ENCODE measurements at regions not wholly inside any gene's neighbourhood (a gene's known extent, or its start where the extent isn't known, plus 50 kb on each side); places are given as distances from the start of the nearest gene placed in this dataset.
A peak's percentile ranks its signal among the peaks of the same experiment; 100 is the strongest.

DNA sequence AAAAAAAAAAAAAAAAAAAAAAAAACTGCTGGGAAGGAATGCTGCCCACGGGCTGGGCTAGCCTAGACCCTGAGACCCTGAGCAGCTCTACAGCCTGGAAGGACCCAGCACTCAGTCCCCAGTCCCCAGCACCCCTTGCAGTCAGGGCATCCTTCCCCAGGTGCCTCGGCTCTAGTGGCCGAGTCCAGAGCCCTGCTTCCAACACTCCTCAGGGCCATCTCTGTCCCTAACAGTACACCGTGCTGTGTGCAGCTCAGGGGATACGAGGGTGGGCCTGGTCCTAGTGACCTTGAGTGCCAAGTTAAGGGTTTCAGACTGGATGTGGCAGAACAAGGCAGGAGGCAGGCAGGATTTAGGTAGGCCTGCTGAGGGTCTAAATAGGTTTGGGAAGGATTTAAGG lies 50.2 kb upstream of the LRP8 start:
- DNase-seq (ENCODE audit: low spot score): no peak

DNA sequence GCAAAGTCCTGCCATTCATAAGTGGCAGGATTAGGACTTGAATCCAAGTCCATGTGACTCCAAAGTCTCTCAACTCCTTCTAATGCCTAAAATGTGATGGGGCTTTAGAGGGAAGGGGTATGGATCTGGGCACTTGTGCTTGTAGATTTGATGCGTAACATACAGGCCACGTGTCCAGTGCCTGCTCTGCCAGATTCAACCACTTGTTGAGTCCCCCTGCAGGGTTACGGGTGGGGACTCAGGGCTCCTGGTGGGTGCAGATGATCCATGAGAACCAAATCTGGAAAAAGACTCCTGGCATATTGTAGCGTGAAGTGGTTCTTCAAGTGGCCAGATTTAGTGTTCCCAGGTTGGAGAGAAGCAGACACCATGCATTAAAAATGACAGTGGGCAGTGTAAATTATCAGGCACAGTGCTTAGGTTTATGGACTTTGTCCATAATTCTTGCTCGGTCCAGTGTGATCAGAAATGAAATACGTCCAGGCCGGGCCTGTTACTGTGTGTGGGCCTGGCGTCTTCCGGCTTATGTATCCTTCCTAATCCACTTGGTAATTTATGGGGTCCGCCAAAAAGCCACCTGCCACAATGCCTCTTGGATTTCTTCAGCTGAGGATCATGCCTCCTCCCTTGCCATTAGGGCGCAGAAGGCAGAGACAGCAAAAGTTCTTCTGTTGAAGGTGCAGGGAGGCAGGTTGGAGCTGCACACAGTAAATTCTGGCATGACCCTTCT lies 51.2 kb upstream of the LRP8 start:
- DNase-seq (ENCODE audit: low spot score): no peak

DNA sequence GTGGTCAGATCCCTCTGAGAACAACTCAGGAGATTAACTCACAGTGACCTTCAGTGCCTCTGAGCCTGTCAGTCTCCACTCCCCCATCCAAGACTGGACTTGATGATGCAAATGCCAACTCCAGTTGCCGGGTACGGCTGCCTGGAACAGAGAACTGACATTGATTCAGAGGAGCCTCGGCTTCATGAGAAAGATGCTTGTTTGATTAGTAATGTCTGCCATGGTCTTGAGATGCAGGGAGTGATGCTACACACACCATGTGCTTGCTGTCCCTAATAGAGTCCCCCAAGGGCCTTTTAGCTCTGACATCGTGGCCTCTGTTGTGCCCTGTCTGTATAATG lies 51.8 kb upstream of the LRP8 start:
- no peak for DNase-seq (ENCODE audit: low spot score)

DNA sequence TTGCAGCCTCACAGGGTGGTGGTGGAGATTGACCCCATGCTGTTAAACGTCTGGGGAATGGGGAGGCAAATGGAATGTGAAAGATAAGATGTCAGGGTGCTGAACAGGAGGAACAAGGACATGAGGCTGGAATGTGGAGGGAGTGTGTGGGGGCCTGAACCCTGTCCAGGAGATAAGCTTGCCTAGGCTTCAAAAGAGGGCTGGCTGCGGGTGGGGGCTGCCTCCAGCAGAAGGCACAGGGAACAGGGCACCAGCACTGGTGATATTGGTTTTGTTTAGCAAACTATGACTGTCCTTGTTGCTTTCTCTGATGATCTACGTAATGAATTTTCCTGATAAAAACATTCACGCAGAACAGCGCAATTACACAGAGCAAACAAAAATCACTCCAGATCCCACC lies 52.4 kb upstream of the LRP8 start:
- DNase-seq (ENCODE audit: low spot score): no peak

DNA sequence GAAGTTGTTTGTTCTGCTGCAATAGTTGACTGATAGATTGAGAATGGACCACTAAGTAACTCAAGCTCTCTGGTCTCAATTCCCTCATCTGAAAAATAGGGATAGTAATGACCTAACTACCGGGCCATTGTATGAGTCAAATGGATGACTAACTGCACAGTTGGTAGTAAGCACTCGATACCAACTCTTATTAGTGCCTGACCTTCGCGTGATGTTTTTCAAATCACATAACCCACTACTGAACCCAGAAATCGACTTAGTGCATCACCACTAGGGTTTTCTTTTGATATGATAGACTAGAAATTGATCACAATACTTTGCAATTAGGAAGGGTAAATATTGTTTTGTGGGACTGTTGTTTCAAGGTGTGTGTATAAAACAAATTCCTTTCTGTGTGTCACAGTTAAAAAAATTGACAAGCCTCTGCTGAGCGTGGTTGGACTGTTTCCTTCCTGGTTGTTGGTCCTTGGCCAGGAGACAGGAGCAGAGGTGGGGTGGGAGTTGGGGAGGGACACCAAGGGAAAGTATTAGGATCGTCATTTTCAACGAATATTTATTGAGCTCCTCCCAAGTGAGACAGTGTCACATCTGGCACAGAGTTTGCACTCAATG lies 54.0 kb upstream of the LRP8 start:
- no peak for DNase-seq (ENCODE audit: low spot score)

DNA sequence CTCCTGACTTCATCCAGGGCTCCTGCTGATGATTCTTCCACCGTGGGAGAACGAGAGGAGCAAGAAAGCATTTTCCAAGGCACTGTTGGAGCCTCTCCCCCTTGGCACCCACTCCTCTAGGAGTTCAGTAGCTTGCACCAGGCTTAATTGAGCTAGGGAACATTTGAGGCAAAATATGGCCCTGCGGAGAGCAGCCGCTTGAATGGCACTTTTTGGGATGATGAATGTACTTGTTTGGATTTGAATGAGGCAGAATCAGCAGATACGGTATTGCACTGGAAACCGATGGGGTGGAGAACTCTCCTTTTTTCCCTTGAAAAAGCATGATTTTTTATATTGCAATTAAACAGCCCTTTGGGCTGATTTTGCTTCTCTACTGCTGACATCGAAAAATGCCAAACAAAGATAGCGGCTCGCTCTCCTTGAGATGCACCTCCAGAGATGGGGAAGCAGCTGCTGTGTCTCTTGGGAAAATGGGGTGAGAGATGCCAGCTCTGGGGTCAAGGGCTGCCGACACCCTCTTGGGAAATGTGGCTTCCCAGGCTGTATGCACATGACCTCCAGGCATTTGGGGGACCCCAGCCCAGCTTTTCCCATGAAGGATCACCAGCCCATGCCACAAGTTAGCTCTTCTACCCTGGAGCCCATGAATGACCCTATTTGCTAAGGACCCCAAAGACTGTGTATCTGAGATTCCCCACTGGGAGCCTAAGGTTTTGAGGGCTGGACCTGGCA lies 55.4 kb upstream of the LRP8 start:
- DNase-seq (ENCODE audit: low spot score): no peak

DNA sequence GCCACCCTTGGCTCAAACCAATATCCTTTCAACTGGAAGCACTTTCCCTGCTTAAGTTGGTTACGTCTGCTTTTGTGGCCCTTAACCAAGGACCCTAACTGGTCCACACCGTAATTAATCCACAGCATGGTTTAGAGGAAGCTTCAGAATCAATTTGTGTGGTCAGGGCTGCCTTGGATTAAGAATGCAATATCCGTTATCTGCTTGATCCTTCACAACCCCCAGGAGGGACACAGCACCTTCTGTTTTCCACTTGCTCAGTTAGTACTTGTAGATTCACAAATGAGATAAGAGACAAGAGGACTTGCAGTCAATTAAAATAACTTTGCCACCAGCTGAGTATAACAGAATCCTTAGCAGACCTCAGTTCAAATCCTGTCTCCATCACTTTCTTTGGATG lies 56.9 kb upstream of the LRP8 start:
- DNase-seq (ENCODE audit: low spot score): no peak

DNA sequence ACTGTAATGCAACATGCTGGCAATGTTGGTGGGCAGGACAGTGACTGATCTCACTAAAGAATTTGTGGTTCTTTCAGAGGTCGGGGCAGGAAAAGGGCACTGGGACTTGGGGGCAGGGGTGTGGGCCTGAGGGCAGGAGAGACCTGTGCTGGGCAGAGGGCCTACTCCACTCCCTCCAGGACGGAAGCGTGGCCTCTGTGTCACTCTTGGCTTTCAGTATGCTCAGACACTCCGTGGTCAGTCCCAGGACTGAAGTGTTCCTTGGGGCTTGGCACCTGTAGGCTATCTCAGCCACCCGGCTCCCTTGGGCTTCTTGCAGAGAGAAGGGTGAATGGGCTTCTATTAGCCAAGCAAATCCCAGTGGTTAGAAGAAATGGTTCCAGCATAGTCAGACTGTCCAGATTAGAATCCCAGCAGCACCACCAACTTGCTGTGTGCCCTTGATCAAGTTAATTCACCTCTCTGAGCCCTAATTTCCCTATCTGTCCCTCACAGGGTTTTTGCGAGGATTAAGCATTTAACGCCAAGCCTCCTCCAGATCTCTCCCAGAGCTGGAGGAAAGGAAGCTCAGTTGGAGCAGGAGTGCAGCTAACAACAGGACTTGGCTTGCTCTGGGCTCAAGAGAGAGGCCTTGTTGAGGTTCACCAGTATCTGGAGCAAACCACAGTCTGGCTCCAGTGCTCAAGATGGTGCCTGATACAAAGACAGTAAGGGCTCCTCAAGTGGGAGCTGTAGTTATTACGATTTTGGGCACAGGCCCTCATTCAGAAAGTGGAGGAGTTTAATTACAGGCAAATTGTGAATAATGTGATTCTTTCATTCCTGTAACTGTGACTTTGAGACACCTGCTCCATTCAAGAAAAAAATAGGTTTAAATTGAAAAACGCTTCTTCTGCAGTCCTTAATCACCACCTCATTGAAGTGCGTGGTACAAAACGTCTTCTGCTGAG lies 57.7 kb upstream of the LRP8 start:
- no peak for DNase-seq (ENCODE audit: low spot score)

DNA sequence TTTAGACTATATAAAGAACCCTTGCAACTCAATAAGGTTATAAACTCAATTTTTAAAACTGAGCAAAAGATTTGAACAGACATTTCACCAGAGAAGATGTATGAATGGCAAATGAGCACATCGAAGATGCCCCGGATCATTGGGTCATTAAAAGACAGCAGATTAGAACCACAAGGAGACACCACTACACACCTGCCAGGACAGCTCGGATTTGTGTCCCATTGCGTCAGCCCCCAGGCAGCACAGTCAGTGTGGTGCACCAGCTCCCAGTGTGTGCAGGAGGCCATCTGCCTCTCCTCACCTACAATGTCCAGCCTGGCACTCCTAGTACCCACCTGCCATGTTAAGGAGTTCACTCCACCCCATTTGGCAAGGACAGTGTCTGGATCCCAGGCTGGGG lies 61.1 kb upstream of the LRP8 start:
- DNase-seq (ENCODE audit: low spot score): no peak

DNA sequence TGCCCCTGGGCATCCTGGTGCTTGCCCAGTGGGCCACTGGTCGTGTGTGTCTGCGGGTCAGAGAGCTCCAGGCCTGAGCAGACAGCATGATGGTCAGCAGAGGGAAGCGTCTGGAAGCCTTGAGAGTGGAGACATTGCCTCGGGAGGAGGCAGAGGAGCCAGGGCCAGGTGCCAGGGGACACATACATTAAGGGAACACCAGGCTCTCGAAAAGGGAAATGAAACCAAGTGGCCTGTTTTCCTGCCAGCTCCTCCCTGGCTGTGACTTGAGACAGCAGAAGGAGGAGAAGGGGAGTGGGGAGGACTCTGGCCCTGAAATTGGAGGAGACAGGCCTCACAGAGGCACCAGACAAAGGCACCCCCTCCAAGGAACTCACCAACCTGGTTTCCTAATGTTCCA lies 62.4 kb upstream of the LRP8 start:
- no peak for DNase-seq (ENCODE audit: low spot score)

DNA sequence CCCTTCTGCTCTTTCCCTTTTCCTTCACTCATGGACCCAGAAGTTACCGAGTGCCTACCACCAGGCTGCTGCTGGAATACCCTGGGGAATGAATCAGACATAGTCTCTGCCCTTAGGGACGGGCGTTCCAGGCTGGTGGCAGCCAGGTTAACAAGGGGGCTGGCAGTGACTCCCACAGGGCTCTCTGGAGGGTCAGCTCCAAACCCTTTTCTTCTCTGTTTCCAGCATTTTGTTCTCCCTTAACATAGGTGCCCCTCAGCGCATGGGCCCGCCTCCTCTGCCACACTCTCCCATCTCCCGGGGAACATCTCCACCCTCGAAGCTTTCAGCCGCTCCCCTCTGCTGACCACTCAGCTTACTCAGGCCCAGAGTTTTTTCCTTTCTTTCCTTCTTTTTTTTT lies 62.9 kb upstream of the LRP8 start:
- DNase-seq (ENCODE audit: low spot score): no peak

DNA sequence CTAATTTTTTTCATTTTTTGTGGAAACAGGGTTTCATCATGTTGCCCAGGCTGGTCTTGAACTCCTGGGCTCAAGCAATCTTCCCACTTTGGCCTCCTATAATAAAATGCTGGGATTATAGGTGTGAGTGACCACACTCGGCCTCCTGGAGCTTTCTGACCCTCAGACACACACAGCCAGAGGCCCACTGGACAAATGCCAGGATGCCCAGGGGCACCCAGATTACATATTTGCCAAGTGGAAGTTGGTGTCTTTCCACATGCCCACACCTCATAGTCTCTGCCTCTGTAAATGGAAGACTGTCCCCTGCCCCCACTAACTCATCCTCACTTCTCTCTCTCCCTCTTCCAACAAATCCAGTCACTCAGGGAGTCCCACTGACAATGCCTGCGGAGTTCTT lies 63.4 kb upstream of the LRP8 start:
- no peak for DNase-seq (ENCODE audit: low spot score)

DNA sequence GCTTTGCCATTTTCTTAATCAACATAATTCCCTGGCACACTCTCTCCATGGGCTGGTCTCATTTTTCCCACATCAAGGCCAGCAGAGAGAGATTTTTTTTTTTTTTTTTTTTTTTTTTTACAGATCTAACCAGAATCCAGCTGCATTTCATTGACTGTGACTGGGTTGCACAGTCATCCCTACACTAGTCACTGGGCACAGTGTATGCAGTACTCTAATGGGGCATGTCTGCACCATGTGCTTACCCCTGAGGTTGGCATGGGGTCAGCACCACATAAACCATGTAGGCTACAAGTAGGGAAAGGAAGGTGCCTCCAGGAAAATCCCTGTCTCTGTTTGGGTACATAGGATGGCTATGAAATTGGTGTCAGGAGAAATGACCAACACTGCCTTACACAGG lies 64.1 kb upstream of the LRP8 start:
- DNase-seq (ENCODE audit: low spot score): no peak

DNA sequence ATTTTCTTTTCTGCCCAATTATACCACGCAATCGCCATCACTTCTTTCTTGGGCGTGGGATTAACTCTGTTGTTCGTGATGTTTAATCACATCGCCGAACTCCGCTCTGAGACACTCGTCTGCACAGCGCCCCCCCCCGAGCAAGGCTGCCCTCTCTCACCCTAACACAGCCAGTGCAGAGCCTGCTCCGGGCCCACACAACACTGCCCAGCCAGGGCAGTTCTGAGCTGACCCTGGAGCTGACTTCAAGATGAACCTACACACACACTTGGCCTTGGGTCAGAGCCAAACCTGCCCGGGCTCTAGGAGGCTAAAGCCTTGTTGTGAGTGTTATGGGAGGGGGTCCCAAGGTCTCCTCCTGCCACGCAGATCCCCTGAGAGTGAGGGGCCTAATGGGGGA lies 64.6 kb upstream of the LRP8 start:
- DNase-seq (ENCODE audit: low spot score): no peak

DNA sequence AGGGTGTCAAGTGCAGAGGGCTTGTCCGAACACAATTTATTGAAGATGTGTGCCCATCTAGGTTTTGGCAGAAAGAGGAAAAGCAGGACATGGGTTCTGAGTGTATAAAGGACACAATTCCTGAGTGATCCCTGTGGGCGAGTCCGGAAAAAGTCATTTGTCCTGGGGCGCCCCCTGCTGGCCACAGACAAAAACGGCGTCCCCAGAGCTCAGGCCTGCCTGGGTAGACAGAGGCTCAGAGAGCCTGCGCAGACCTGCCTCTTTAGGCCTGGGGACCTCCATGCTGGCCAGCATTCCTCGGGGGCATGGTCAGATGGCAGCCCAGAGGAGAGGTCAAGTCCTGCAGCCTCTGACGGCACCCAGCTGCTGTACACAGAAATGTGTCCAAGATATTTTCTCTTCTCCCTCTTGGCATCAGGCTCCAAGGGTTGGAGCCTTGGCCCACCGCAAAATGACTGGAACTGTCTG lies 65.5 kb upstream of the LRP8 start:
- peak; percentile 68 for DNase-seq (ENCODE audit: low spot score)

DNA sequence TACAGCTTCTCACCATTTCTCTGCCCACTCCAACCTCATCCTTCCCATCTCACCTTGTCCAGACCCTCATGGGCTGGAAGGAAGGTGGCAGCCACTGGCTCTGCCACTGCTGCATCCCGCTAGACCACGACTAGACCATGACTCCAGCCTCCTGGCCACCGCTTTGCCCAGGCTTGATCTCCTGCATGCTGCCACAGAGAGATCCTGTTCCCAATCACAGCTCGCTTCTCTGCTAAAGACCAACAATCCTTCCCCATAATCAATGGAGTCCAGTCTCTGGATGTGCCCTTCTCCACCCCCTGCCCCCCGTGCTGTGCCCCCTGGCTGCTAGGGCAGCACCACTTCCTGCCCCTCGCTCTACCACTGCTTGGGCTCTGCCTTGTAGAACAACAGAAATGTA lies 64.9 kb upstream of the DMRTB1 start:
- DNase-seq (ENCODE audit: low spot score): no peak

DNA sequence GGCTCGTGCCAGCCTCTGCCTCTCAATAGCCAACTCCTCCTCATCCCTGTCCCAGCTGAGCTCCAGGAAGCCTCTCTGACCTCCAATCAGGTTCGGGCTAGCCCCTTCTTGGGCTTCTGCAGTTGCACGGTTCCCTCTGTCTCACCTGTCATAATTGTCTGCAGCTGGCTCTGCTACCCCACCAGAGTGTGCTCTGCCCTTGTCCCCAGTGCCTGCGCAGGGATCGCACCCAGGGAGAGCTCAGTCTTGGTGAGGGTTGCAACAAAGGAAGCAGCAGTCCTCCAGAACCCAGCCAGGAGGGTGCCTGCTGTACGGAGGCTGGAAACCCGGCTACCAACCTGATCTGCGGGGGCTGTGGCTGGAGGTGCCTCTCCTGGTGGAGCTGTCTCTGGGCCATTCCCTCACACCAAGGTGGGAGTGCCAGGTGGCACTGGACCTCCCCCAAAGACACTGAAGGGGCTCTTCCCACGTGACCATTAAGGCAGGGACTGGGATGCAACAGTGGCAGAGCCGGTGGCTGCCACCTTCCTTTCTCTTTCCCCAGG lies 63.5 kb upstream of the DMRTB1 start:
- no peak for DNase-seq (ENCODE audit: low spot score)

DNA sequence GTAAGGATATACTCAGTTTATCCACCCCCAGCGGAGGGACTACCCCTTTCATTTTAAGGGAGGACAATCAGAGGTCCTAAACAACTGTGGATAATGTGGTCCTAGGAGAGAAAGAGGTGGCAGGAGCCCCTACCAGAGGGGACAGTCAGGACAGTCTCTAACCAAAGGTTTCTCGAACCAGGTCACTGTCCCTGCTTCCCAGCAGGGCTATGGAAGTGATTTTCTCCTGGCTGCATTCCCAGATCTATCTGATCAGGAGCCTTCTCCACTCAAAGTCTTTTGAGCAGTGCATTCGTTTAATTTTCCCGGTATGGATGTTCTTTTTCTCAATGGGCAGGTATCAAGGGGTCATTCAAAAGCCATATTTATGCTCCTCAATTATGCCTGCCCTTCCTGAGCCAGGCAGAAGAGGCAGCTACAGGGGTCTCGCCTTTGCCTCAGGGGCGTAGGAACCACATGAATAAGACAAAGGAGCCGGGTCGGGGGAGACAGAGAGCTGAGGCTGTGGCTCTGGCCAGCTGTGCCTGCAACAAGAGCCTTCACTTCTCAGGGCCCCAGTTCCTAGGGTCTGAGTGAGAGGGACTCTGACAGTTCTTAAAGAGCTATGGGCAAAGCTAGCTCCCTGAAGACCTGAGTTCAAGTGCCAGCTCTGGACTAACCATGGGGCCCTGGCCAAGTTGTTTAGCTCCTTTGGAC lies 62.5 kb upstream of the DMRTB1 start:
- no peak for DNase-seq (ENCODE audit: low spot score)

DNA sequence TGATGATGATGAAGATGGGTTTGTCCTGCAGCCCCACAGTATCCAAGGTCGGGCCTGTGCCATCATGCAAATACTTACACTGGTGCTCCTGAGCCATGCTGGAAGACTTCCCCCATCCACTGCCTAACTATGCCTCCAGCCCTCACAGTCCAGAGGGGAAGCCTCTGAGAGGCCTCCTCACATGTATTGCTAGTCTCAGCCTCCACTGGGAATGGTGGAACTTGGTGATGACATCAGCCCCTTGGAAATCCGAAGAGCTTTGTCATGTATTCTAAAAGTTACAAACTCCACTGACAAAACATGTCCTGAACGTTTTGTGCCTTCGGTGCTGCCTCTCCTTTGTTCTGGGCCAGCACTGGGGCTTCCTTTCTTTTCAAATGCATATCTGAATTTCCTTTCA lies 61.1 kb upstream of the DMRTB1 start:
- no peak for DNase-seq (ENCODE audit: low spot score)

DNA sequence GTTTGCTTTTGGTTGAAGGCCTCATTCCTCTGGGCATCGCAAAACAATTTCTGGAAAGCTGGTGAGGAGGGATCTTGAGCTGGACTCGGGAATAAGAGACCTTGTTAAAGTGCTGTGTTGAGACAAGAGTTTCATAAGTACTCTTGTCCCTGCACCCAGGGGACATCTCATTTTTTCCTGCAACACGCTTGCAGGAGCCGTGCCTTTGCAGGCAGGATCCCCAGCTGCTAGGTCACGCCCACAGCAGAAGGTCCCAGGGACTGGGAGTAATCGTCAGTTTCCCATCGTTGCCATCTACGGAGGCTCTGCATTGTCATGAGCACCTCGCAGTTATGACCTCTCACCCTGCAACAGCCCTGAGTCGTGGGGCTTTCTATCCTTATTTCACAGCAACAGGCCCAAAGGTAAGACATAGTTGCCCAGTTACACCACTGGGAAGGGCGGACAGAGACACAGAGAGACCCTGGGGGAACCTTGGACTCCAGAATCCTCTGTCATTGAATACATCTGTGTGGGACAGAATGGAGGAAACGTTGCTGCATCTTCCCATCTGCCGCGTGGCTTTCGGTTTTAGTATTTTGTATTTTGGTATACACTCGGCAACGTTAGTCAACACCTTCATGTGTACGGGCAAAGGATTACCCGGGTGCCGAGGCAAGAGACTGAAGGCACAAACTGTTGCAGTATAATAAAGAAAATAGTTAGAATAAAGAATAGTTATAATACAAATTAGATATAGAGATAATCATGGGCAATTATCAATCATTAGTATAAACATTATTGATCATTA lies 60.4 kb upstream of the DMRTB1 start:
- no peak for DNase-seq (ENCODE audit: low spot score)
